ENCODE measurements at regions not wholly inside any gene's neighbourhood (a gene's known extent, or its start where the extent isn't known, plus 50 kb on each side); places are given as distances from the start of the nearest gene placed in this dataset.
A peak's percentile ranks its signal among the peaks of the same experiment; 100 is the strongest.

- DNase-seq (ENCODE audit: extremely low spot score) = peak; percentile 37
- no peaks in the 10 kb centered on the region for H3K36me3 ChIP-seq
- 97% methylated on average over 8 of the region's 8 CpGs for WGBS
- intact Hi-C loops (cut with DNase I) = no loop called here
- H3K4me3 ChIP-seq = no peak overlapping the region
- no peaks in the 10 kb centered on the region for H3K27me3 ChIP-seq
- no peak overlapping the region for H3K27ac ChIP-seq (replicated peaks in 1 of 4)
- no peaks in the 10 kb centered on the region for H3K9me3 ChIP-seq
- no peaks in the 10 kb centered on the region for H3K4me1 ChIP-seq
- TF ChIP-seq EP300 (IDR thresholded peaks at IDR 0.05) (no peak), POLR2AphosphoS5 (IDR thresholded peaks at IDR 0.05) (no peak), CTCF (IDR thresholded peaks at IDR 0.05) (no peak), POLR2A (IDR thresholded peaks at IDR 0.05; ENCODE audit: low read depth) (no peak)
Observed at GRCh38 chr15:70385711-70386110, 288.0 kb upstream of the TLE3 start.

GRCh38 chr15:70385052-70385451, 287.3 kb upstream of the TLE3 start:
- DNase-seq (ENCODE audit: extremely low spot score) = peak; percentile 34
- no peaks in the 10 kb centered on the region for H3K36me3 ChIP-seq
- 81% methylated on average over 6 of the region's 6 CpGs for WGBS
- no peaks in the 10 kb centered on the region for H3K27me3 ChIP-seq
- TF ChIP-seq POLR2A (IDR thresholded peaks at IDR 0.05; ENCODE audit: low read depth) (no peak), POLR2AphosphoS5 (IDR thresholded peaks at IDR 0.05) (no peak), CTCF (IDR thresholded peaks at IDR 0.05) (no peak)
- H3K4me1 ChIP-seq = no peaks in the 10 kb centered on the region
- H3K9me3 ChIP-seq = no peaks in the 10 kb centered on the region
- H3K4me3 ChIP-seq = no peak overlapping the region
- H3K27ac ChIP-seq (replicated peaks in 1 of 4) = no peak overlapping the region
- intact Hi-C loops (cut with DNase I) = no loop called here

GRCh38 chr15:70383856-70384255, 286.1 kb upstream of the TLE3 start:
- intact Hi-C loops (cut with DNase I) = no loop called here
- WGBS = 96% methylated on average over 8 of the region's 8 CpGs
- Histone ChIP-seq H3K27me3 (no peaks in the 10 kb centered on the region), H3K4me3 (no peak overlapping the region), H3K9me3 (no peaks in the 10 kb centered on the region), H3K36me3 (no peaks in the 10 kb centered on the region), H3K27ac (replicated peaks in 1 of 4) (no peak overlapping the region), H3K4me1 (no peaks in the 10 kb centered on the region)
- TF ChIP-seq CTCF (IDR thresholded peaks at IDR 0.05) = no peak
- TF ChIP-seq EP300 (IDR thresholded peaks at IDR 0.05) = no peak
- TF ChIP-seq POLR2A (IDR thresholded peaks at IDR 0.05; ENCODE audit: low read depth) = no peak
- no peak for TF ChIP-seq POLR2AphosphoS5 (IDR thresholded peaks at IDR 0.05)
- DNase-seq (ENCODE audit: extremely low spot score) = peak; percentile 85

GRCh38 chr15:70382762-70383458, 285.2 kb upstream of the TLE3 start:
- no peaks in the 10 kb centered on the region for H3K27me3 ChIP-seq
- no peaks in the 10 kb centered on the region for H3K36me3 ChIP-seq
- intact Hi-C loops (cut with DNase I) = no loop called here
- DNase-seq (ENCODE audit: extremely low spot score) = peak; percentile 50
- H3K4me1 ChIP-seq = no peaks in the 10 kb centered on the region
- no peaks in the 10 kb centered on the region for H3K9me3 ChIP-seq
- H3K4me3 ChIP-seq = no peak overlapping the region
- H3K27ac ChIP-seq (replicated peaks in 1 of 4) = no peak overlapping the region
- TF ChIP-seq POLR2AphosphoS5 (IDR thresholded peaks at IDR 0.05) (no peak), EP300 (IDR thresholded peaks at IDR 0.05) (no peak), POLR2A (IDR thresholded peaks at IDR 0.05; ENCODE audit: low read depth) (no peak), CTCF (IDR thresholded peaks at IDR 0.05) (no peak)
- WGBS = 96% methylated on average over 14 of the region's 14 CpGs
